ENCODE measurements at regions not wholly inside any gene's neighbourhood (a gene's known extent, or its start where the extent isn't known, plus 50 kb on each side); places are given as distances from the start of the nearest gene placed in this dataset.

DNA sequence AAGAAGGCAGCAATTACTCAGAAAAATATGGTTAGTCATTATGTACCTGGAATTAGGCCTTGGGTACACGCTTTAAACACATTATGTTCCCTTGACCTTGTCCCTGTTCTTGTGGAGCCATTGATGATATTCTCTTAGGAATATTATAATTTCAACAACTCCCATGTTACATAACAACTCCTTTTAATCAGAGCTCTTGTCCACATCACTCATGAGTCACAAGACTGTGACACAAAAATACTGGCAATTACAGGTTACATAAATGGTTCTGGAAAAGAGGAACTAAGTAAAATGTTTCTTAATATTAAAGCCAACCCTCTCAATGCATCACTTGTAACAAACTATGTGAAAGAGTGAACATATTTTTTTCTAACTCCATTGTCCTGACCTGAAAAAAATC is 143.8 kb upstream of the PCLO start:
- no peak overlapping the region for H3K4me3 Mint-ChIP-seq
- Histone ChIP-seq H3K36me3 (no peaks in the 10 kb centered on the region), H3K4me3 (no peak overlapping the region), H3K27me3 (no peaks in the 10 kb centered on the region), H3K27ac (no peak overlapping the region), H2AFZ (replicated peaks) (no peak overlapping the region), H4K20me1 (ENCODE audit: low read depth) (no peaks in the 10 kb centered on the region), H3K9ac (no peak overlapping the region), H3F3A (ENCODE audit: low read depth) (no peaks in the 10 kb centered on the region), H3K79me2 (ENCODE audit: low read depth) (no peaks in the 10 kb centered on the region), H3K4me1 (no peaks in the 10 kb centered on the region), H3K4me2 (no peak overlapping the region), H3K9me3 (ENCODE audit: low read depth) (no peaks in the 10 kb centered on the region)
- peaks cover 3% of the 10 kb centered on the region for H3K27me3 Mint-ChIP-seq (ENCODE audit: insufficient read depth, low read depth)
- H3K9me3 Mint-ChIP-seq: no peaks in the 10 kb centered on the region
- TF ChIP-seq, protein P1, sequence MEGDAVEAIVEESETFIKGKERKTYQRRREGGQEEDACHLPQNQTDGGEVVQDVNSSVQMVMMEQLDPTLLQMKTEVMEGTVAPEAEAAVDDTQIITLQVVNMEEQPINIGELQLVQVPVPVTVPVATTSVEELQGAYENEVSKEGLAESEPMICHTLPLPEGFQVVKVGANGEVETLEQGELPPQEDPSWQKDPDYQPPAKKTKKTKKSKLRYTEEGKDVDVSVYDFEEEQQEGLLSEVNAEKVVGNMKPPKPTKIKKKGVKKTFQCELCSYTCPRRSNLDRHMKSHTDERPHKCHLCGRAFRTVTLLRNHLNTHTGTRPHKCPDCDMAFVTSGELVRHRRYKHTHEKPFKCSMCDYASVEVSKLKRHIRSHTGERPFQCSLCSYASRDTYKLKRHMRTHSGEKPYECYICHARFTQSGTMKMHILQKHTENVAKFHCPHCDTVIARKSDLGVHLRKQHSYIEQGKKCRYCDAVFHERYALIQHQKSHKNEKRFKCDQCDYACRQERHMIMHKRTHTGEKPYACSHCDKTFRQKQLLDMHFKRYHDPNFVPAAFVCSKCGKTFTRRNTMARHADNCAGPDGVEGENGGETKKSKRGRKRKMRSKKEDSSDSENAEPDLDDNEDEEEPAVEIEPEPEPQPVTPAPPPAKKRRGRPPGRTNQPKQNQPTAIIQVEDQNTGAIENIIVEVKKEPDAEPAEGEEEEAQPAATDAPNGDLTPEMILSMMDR (IDR thresholded peaks at IDR 0.05): no peak
- TF ChIP-seq EZH2phosphoT487 (IDR thresholded peaks at IDR 0.05) (no peak), EZH2 (IDR thresholded peaks at IDR 0.05) (no peak)
- no peaks in the 10 kb centered on the region for H3K36me3 Mint-ChIP-seq
- H3K27ac Mint-ChIP-seq: no peak overlapping the region
- no peaks in the 10 kb centered on the region for H3K4me1 Mint-ChIP-seq
- DNase-seq (ENCODE audit: low spot score): no peak

DNA sequence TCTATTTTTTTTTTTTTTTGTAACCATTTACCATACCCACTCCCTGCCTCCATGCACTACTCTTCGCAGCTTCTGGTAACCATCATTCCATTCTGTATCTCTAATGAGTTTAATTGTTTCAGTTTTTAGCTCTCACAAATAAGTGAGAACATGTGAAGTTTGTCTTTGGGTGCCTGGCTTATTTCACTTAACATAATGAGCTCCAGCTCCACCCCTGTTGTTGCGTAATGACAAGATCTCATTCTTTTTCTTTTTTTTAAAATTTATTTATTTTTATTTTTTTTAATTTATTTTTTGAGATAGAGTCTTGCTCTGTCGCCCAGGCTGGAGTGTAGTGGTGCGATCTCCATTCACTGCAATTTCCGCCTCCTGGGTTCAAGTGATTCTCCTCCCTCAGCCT is 142.3 kb upstream of the PCLO start:
- Histone ChIP-seq H3K9me3 (ENCODE audit: low read depth) (no peaks in the 10 kb centered on the region), H3K4me3 (no peak overlapping the region), H3K9ac (no peak overlapping the region), H2AFZ (replicated peaks) (no peak overlapping the region), H4K20me1 (ENCODE audit: low read depth) (no peaks in the 10 kb centered on the region), H3K27me3 (no peaks in the 10 kb centered on the region), H3K36me3 (no peaks in the 10 kb centered on the region), H3K27ac (no peak overlapping the region), H3K4me2 (no peak overlapping the region), H3F3A (ENCODE audit: low read depth) (no peaks in the 10 kb centered on the region), H3K4me1 (no peaks in the 10 kb centered on the region), H3K79me2 (ENCODE audit: low read depth) (no peaks in the 10 kb centered on the region)
- Mint-ChIP-seq H3K36me3 (no peaks in the 10 kb centered on the region), H3K27me3 (ENCODE audit: insufficient read depth, low read depth) (peaks cover 3% of the 10 kb centered on the region), H3K4me1 (no peaks in the 10 kb centered on the region), H3K4me3 (no peak overlapping the region), H3K27ac (no peak overlapping the region), H3K9me3 (no peaks in the 10 kb centered on the region)
- TF ChIP-seq EZH2phosphoT487 (IDR thresholded peaks at IDR 0.05) (no peak), EZH2 (IDR thresholded peaks at IDR 0.05) (no peak)
- TF ChIP-seq, protein P1 (IDR thresholded peaks at IDR 0.05): no peak
- DNase-seq (ENCODE audit: low spot score): no peak

DNA sequence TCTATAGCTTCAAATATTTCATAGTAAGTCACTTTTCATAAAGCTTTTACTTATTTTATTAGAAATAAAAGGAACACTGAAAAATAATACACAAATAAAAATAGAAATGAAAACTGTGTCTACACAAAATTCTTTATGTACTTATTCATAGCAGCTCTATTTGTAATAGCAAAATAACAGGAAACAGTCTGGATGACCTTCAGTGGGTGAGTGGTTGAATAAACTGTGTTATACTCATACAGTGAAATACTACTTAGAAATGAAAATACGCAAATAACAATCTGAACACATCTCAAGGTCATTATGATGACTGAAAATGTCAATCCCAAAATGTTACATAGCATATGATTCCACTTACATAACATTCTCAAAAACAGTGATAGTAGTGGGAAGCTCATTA is 138.7 kb upstream of the PCLO start:
- no peak overlapping the region for H3K27ac Mint-ChIP-seq
- DNase-seq (ENCODE audit: low spot score): no peak
- H3K27me3 Mint-ChIP-seq (ENCODE audit: insufficient read depth, low read depth): peaks cover 2% of the 10 kb centered on the region
- Histone ChIP-seq H3K9me3 (ENCODE audit: low read depth) (no peaks in the 10 kb centered on the region), H3K36me3 (no peaks in the 10 kb centered on the region), H3F3A (ENCODE audit: low read depth) (no peaks in the 10 kb centered on the region), H3K4me3 (no peak overlapping the region), H3K4me1 (no peaks in the 10 kb centered on the region), H3K79me2 (ENCODE audit: low read depth) (no peaks in the 10 kb centered on the region), H3K27me3 (no peaks in the 10 kb centered on the region), H3K27ac (no peak overlapping the region), H4K20me1 (ENCODE audit: low read depth) (no peaks in the 10 kb centered on the region), H3K4me2 (no peak overlapping the region), H3K9ac (no peak overlapping the region), H2AFZ (replicated peaks) (no peak overlapping the region)
- TF ChIP-seq EZH2phosphoT487 (IDR thresholded peaks at IDR 0.05) (no peak), EZH2 (IDR thresholded peaks at IDR 0.05) (no peak)
- TF ChIP-seq, protein P1 (IDR thresholded peaks at IDR 0.05): no peak
- no peaks in the 10 kb centered on the region for H3K36me3 Mint-ChIP-seq
- no peaks in the 10 kb centered on the region for H3K4me1 Mint-ChIP-seq
- H3K4me3 Mint-ChIP-seq: no peak overlapping the region
- H3K9me3 Mint-ChIP-seq: no peaks in the 10 kb centered on the region

DNA sequence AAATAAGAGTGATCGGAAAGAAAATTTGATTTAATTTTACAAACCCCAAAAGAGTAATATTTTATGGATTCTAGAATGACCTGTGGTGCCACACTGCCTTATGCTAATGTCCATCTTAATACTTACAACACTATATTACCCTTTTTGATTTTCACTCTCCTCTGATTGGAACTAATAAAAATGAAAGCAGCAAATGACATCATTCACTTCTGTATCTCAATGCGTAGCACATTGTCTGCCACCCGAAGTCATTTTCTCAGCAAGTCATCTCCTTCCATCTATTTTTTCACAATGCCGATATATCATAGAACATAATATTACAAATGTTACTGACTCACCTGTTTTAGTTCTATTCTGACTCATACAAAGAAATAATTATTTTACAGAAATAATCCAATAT is 127.5 kb upstream of the PCLO start:
- Histone ChIP-seq H3K9ac (no peak overlapping the region), H4K20me1 (ENCODE audit: low read depth) (no peaks in the 10 kb centered on the region), H2AFZ (replicated peaks) (no peak overlapping the region), H3F3A (ENCODE audit: low read depth) (no peaks in the 10 kb centered on the region), H3K27me3 (no peaks in the 10 kb centered on the region), H3K36me3 (no peaks in the 10 kb centered on the region), H3K27ac (no peak overlapping the region), H3K4me2 (no peak overlapping the region), H3K79me2 (ENCODE audit: low read depth) (no peaks in the 10 kb centered on the region), H3K9me3 (ENCODE audit: low read depth) (no peaks in the 10 kb centered on the region), H3K4me1 (no peaks in the 10 kb centered on the region), H3K4me3 (no peak overlapping the region)
- no peak overlapping the region for H3K4me3 Mint-ChIP-seq
- H3K27ac Mint-ChIP-seq: no peak overlapping the region
- no peaks in the 10 kb centered on the region for H3K27me3 Mint-ChIP-seq (ENCODE audit: insufficient read depth, low read depth)
- no peak for TF ChIP-seq EZH2 (IDR thresholded peaks at IDR 0.05)
- TF ChIP-seq, protein P1 (IDR thresholded peaks at IDR 0.05): no peak
- no peak for TF ChIP-seq EZH2phosphoT487 (IDR thresholded peaks at IDR 0.05)
- no peaks in the 10 kb centered on the region for H3K4me1 Mint-ChIP-seq
- DNase-seq (ENCODE audit: low spot score): no peak
- H3K9me3 Mint-ChIP-seq: no peaks in the 10 kb centered on the region
- no peaks in the 10 kb centered on the region for H3K36me3 Mint-ChIP-seq
